K562 (cell line): ENCODE measurements at regions not wholly inside any gene's neighbourhood (a gene's known extent, or its start where the extent isn't known, plus 50 kb on each side); places are given as distances from the start of the nearest gene placed in this dataset.

Experiments used
- ATAC-seq: fragments of 200-7000 bp; cut with Tn5 transposase; 3 replicates; pipeline ENCODE4 v1.9.1; 2020; ENCODE audit warnings: moderate library complexity
- BruUV-seq: library from RNA; stranded (reverse); fragments of 400-500 nt; replicated peaks from 2 replicates; lab custom pipeline; 2021; lab: Mats Ljungman, UMichigan
- CTCF ChIA-PET: fragments of 300-600 bp; formaldehyde crosslinking; extraction: SDS; loops from one replicate; lab custom pipeline; 2021; ENCODE audit warnings: low intra/inter-chr PET ratio; lab: Yijun Ruan, JAX
- POLR2A ChIA-PET: fragments of 300-600, 350-650 bp; sonication (Branson Sonifier 250); formaldehyde crosslinking; extraction: SDS; loops from one replicate; lab custom pipeline; 2021; ENCODE audit warnings: antibody characterized with exemption, inconsistent platforms; lab: Yijun Ruan, JAX
- DNase-seq, 4 experiments: peaks; one replicate each; pipeline versions ENCODE4 v3.0.0 to v3.0.0-alpha.2; 2011 to 2018; ENCODE audit warnings: low spot score in 3 of 4, mixed read lengths in 3 of 4; ENCODE audit errors: extremely low read depth in 1 of 4
- FAIRE-seq: peaks from 2 replicates; lab custom pipeline; 2011; peaks lifted over from hg19 to GRCh38; lab: Jason Lieb, UNC
- H2AFZ ChIP-seq: 2 replicates; pipeline ENCODE4 v1.6.0; 2011; ENCODE audit warnings: low read depth, low read length, control low read depth, inconsistent platforms
- H3K27ac ChIP-seq: fragments of 200-600 bp; 3 replicates; pipeline ENCODE4 v1.8.0; 2011; ENCODE audit warnings: low read depth, mild to moderate bottlenecking, control low read depth, inconsistent platforms, low read length, moderate library complexity, mixed read lengths; ENCODE audit errors: extremely low read depth
- H3K27me3 ChIP-seq, 2 experiments: fragments of 300-600 bp in 1 of 2; 2 replicates in 1 of 2; 3 replicates in 1 of 2; pipeline versions ENCODE4 v1.6.0 to v1.8.0; 2011; ENCODE audit warnings: inconsistent platforms in 2 of 2, low read length in 2 of 2, mild to moderate bottlenecking in 1 of 2, mixed read lengths in 1 of 2, moderate library complexity in 1 of 2; ENCODE audit not compliant: control insufficient read depth in 2 of 2, insufficient read depth in 2 of 2
- H3K36me3 ChIP-seq: fragments of 300-600 bp; 3 replicates; pipeline ENCODE4 v1.8.0; 2011; ENCODE audit warnings: mild to moderate bottlenecking, low read length, inconsistent platforms; ENCODE audit not compliant: control insufficient read depth, insufficient read depth
- H3K4me1 ChIP-seq, 2 experiments: fragments of 200-600 bp in 1 of 2; replicated peaks in 1 of 2; 2 replicates in 1 of 2; 3 replicates in 1 of 2; pipeline versions ENCODE4 v1.5.1 to v1.8.0; 2011; ENCODE audit warnings: inconsistent platforms in 2 of 2, low read length in 2 of 2, mild to moderate bottlenecking in 1 of 2, mixed read lengths in 1 of 2, moderate library complexity in 1 of 2; ENCODE audit not compliant: control insufficient read depth in 2 of 2, insufficient read depth in 2 of 2
- H3K4me2 ChIP-seq: 2 replicates; pipeline ENCODE4 v1.6.1; 2011; ENCODE audit warnings: low read length, control low read depth, inconsistent platforms, mixed read lengths; ENCODE audit not compliant: insufficient read depth
- H3K4me3 ChIP-seq: fragments of 200-600 bp; sonication (generic), shearing (Covaris generic); 2 replicates; pipeline ENCODE4 v1.5.1; 2016; ENCODE audit warnings: control low read depth, inconsistent platforms
- H3K79me2 ChIP-seq: fragments of 200-600 bp; 3 replicates; pipeline ENCODE4 v1.8.0; 2011; ENCODE audit warnings: low read length, inconsistent platforms; ENCODE audit not compliant: control insufficient read depth, insufficient read depth
- H3K9ac ChIP-seq, 2 experiments: 2 replicates each; pipeline versions ENCODE4 v1.6.0 to v1.6.1; 2011; ENCODE audit warnings: low read depth in 2 of 2, low read length in 2 of 2, control low read depth in 1 of 2, inconsistent platforms in 1 of 2, mild to moderate bottlenecking in 1 of 2, mixed read lengths in 1 of 2; ENCODE audit not compliant: insufficient read depth in 1 of 2
- H3K9me1 ChIP-seq: one replicate; pipeline ENCODE4 v1.6.0; 2011; ENCODE audit warnings: inconsistent platforms, mild to moderate bottlenecking, low read length, moderate library complexity; ENCODE audit not compliant: control insufficient read depth, insufficient read depth
- H3K9me3 ChIP-seq: replicated peaks from 2 replicates; pipeline ENCODE4 v1.5.1; 2011; ENCODE audit warnings: low read depth, low read length, inconsistent platforms; ENCODE audit not compliant: control insufficient read depth, insufficient read depth
- H4K20me1 ChIP-seq: replicated peaks from 2 replicates; pipeline ENCODE4 v1.6.1; 2011; ENCODE audit warnings: low read length, inconsistent platforms, mixed read lengths; ENCODE audit not compliant: control insufficient read depth, insufficient read depth
- BRD4 ChIP-seq: fragments of 200-600 bp; sonication (generic); IDR thresholded peaks from 2 replicates; pipeline ENCODE4 v1.6.1; 2017; ENCODE audit warnings: inconsistent platforms
- BRF1 ChIP-seq: IDR thresholded peaks from 3 replicates; pipeline ENCODE4 v1.6.1; 2011; ENCODE audit warnings: borderline replicate concordance, mild to moderate bottlenecking; ENCODE audit not compliant: insufficient read length; ENCODE audit errors: extremely low read depth
- GTF2A2 ChIP-seq: IDR thresholded peaks from 2 replicates; pipeline ENCODE4 v1.6.1; 2016; ENCODE audit warnings: mild to moderate bottlenecking, missing genetic modification characterization, missing compliant biosample characterization
- MAFG ChIP-seq: fragments of 450-650 bp; conservative IDR thresholded peaks from 2 replicates; pipeline ENCODE4 v1.6.1; 2016; ENCODE audit warnings: missing genetic modification characterization, missing compliant biosample characterization
- SIX5 ChIP-seq, 2 experiments: IDR thresholded peaks; 2 replicates each; pipeline ENCODE4 v1.6.1; 2011; ENCODE audit warnings: low read length in 2 of 2, borderline replicate concordance in 1 of 2, low read depth in 1 of 2, mild to moderate bottlenecking in 1 of 2, moderate library complexity in 1 of 2; ENCODE audit not compliant: insufficient read depth in 1 of 2
- SMARCA5 ChIP-seq: fragments of 450-650 bp; IDR thresholded peaks from 2 replicates; pipeline ENCODE4 v1.6.1; 2016
- U2AF2 ChIP-seq: fragments of 200-400 bp; formaldehyde crosslinking; optimal IDR thresholded peaks from 2 replicates; pipeline ENCODE3; 2017; ENCODE audit warnings: low read depth, mild to moderate bottlenecking, low read length
- ZBED1 ChIP-seq: IDR thresholded peaks from 2 replicates; pipeline ENCODE4 v1.6.1; 2014
- ZNF280A ChIP-seq: fragments of 450-650 bp; IDR thresholded peaks from 2 replicates; pipeline ENCODE4 v1.6.1; 2018; ENCODE audit warnings: mild to moderate bottlenecking, low read depth; ENCODE audit not compliant: partially characterized antibody
- WGBS: fragments of 100-300 bp; shearing (Covaris generic); methylation state at CpG from one replicate; pipeline ENCODE4 v1.1.6; 2016; ENCODE audit warnings: low coverage, mixed read lengths; ENCODE audit not compliant: insufficient coverage; ENCODE audit errors: missing lambda C conversion rate; 5-methylcytosine and 5-hydroxymethylcytosine counted together
- in situ Hi-C: fragments of 300-500 bp; cut with MboI; formaldehyde crosslinking; loops from 4 replicates; pipeline ENCODE4 v1.15.0; 2018; ENCODE audit warnings: inconsistent platforms, mixed read lengths
- intact Hi-C: fragments of 100-400 bp; cut with micrococcal nuclease; formaldehyde crosslinking; loops from 2 replicates; pipeline ENCODE4 v1.14.2; 2022
- TF ChIP-seq, protein P1 (sequence below): fragments of 450-650 bp; IDR thresholded peaks from 2 replicates; pipeline ENCODE4 v1.6.1; 2014; ENCODE audit warnings: low read depth, mild to moderate bottlenecking, moderate library complexity, borderline replicate concordance

DNA sequence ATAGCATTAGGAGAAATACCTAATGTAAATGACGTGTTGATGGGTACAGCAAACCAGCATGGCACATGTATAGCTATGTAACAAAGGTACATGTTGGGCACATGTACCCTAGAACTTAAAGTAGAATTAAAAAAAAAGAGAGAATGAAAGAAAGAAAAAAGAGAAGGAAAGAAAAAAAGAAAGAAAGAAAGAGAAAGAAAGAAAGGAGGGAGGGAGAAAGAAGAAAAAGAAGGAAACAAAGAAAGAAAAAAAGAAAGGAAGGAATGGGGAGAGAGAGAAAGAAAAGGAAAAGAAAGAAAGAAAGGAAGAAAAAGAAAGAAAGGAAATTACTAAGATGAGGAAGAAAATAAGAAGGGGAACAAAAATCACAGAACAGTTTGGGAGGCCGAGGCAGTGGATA, 925.5 kb downstream of the LRFN5 start:
- no peaks in the 10 kb centered on the region for H3K79me2 ChIP-seq
- in situ Hi-C loops (no loop called here), intact Hi-C loops (no loop called here)
- no peak for TF ChIP-seq GTF2A2 (tag)
- TF ChIP-seq U2AF2: no peak
- no peak for TF ChIP-seq BRF1
- no peak for TF ChIP-seq ZNF280A
- no peak for TF ChIP-seq BRD4
- TF ChIP-seq SIX5 (IDR thresholded peaks at IDR 0.05; ENCODE audit: borderline replicate concordance in 1 of 2, insufficient read depth in 1 of 2, low read depth in 1 of 2, low read length in 2 of 2): no peak
- TF ChIP-seq, protein P1, sequence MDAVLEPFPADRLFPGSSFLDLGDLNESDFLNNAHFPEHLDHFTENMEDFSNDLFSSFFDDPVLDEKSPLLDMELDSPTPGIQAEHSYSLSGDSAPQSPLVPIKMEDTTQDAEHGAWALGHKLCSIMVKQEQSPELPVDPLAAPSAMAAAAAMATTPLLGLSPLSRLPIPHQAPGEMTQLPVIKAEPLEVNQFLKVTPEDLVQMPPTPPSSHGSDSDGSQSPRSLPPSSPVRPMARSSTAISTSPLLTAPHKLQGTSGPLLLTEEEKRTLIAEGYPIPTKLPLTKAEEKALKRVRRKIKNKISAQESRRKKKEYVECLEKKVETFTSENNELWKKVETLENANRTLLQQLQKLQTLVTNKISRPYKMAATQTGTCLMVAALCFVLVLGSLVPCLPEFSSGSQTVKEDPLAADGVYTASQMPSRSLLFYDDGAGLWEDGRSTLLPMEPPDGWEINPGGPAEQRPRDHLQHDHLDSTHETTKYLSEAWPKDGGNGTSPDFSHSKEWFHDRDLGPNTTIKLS: no peak
- no peak for TF ChIP-seq MAFG (tag)
- TF ChIP-seq SMARCA5: no peak
- no peak for TF ChIP-seq ZBED1
- no peak overlapping the region for H3K27ac ChIP-seq
- ChIA-PET POLR2A (no interaction called here), CTCF (no interaction called here)
- no peaks in the 10 kb centered on the region for H3K27me3 ChIP-seq
- no peaks in the 10 kb centered on the region for H3K4me1 ChIP-seq
- H2AFZ ChIP-seq: no peak overlapping the region
- FAIRE-seq: no peak
- H3K9me3 ChIP-seq: no peaks in the 10 kb centered on the region
- no peak for ATAC-seq
- no peak overlapping the region for H3K4me2 ChIP-seq
- no peak for DNase-seq
- no CpG with 5 or more reads among the region's 2 CpGs for WGBS
- H4K20me1 ChIP-seq: no peaks in the 10 kb centered on the region
- H3K9me1 ChIP-seq: no peaks in the 10 kb centered on the region
- no TSS peak for BruUV-seq
- H3K36me3 ChIP-seq: no peaks in the 10 kb centered on the region
- no peak overlapping the region for H3K9ac ChIP-seq
- no peak overlapping the region for H3K4me3 ChIP-seq
